Activated T-cell treated with anti-CD3 and anti-CD28 coated beads, Interleukin-2, amount 50 U/mL, for 1 hour (primary cell): ENCODE measurements at regions not wholly inside any gene's neighbourhood (a gene's known extent, or its start where the extent isn't known, plus 50 kb on each side); places are given as distances from the start of the nearest gene placed in this dataset.
"Not testable (repeated sequence)": the region's sequence is repeated elsewhere in the genome, so short reads cannot be mapped to it uniquely, and the experiment has no call there.

ENCODE experiments used
- DNase-seq: peaks from one replicate; pipeline ENCODE4 v3.0.0-alpha.2; 2020

- no peak for DNase-seq
Observed at GRCh38 chr2:72078773-72079172, 68.9 kb downstream of the CYP26B1 start.

- no peak for DNase-seq
Observed at GRCh38 chr2:72077702-72078169, 69.9 kb downstream of the CYP26B1 start.

GRCh38 chr2:72073373-72073772 lies 74.3 kb downstream of the CYP26B1 start:
- DNase-seq = not testable (repeated sequence)

GRCh38 chr2:72064197-72064596 lies 83.5 kb downstream of the CYP26B1 start:
- DNase-seq = not testable (repeated sequence)

GRCh38 chr2:72062336-72062735 lies 85.3 kb downstream of the CYP26B1 start:
- no peak for DNase-seq

- no peak for DNase-seq
Observed at GRCh38 chr2:72057308-72057707, 90.4 kb downstream of the CYP26B1 start.

- no peak for DNase-seq
Observed at GRCh38 chr2:72051971-72052505, 95.6 kb downstream of the CYP26B1 start.

- DNase-seq = no peak
Observed at GRCh38 chr2:72051204-72051603, 96.5 kb downstream of the CYP26B1 start.

GRCh38 chr2:72050734-72051133 lies 96.9 kb downstream of the CYP26B1 start:
- no peak for DNase-seq

GRCh38 chr2:72048881-72049477 lies 98.7 kb downstream of the CYP26B1 start:
- DNase-seq = no peak

GRCh38 chr2:72043985-72044384 lies 103.7 kb downstream of the CYP26B1 start:
- no peak for DNase-seq

GRCh38 chr2:72041638-72042111 lies 106.0 kb downstream of the CYP26B1 start:
- DNase-seq = no peak

GRCh38 chr2:72040629-72041571 lies 106.8 kb downstream of the CYP26B1 start:
- DNase-seq = no peak

GRCh38 chr2:72038524-72038923 lies 109.1 kb downstream of the CYP26B1 start:
- DNase-seq = no peak

GRCh38 chr2:72037261-72037666 lies 110.4 kb downstream of the CYP26B1 start:
- DNase-seq = no peak

- DNase-seq = no peak
Observed at GRCh38 chr2:72036595-72036994, 111.1 kb downstream of the CYP26B1 start.

- DNase-seq = no peak
Observed at GRCh38 chr2:72036173-72036545, 111.5 kb downstream of the CYP26B1 start.

- DNase-seq = no peak
Observed at GRCh38 chr2:72035518-72036172, 112.0 kb downstream of the CYP26B1 start.

GRCh38 chr2:72034353-72035095 lies 113.1 kb downstream of the CYP26B1 start:
- DNase-seq = no peak

- no peak for DNase-seq
Observed at GRCh38 chr2:72033636-72034035, 114.0 kb downstream of the CYP26B1 start.

- DNase-seq = no peak
Observed at GRCh38 chr2:72032481-72033041, 115.1 kb downstream of the CYP26B1 start.
